Neural progenitor cell (in vitro differentiated cells): ENCODE measurements at regions not wholly inside any gene's neighbourhood (a gene's known extent, or its start where the extent isn't known, plus 50 kb on each side); places are given as distances from the start of the nearest gene placed in this dataset.

Source experiments
- DNase-seq: peaks from one replicate; pipeline ENCODE4 v3.0.0-alpha.2; 2016; ENCODE audit warnings: low spot score
- H2AFZ ChIP-seq: fragments of 200-600 bp; sonication (generic); replicated peaks from 2 replicates; pipeline ENCODE4 v1.6.1; 2016; ENCODE audit warnings: antibody characterized with exemption
- H3F3A ChIP-seq: fragments of 200-600 bp; sonication (generic); 2 replicates; pipeline ENCODE4 v1.6.1; 2016; ENCODE audit warnings: antibody characterized with exemption, low read depth
- H3K27ac ChIP-seq: fragments of 200-600 bp; sonication (generic); 2 replicates; pipeline ENCODE4 v1.5.1; 2016; ENCODE audit warnings: mild to moderate bottlenecking
- H3K27me3 ChIP-seq: fragments of 200-600 bp; sonication (generic); 2 replicates; pipeline ENCODE4 v1.6.1; 2016; ENCODE audit warnings: mild to moderate bottlenecking, moderate library complexity
- H3K36me3 ChIP-seq: fragments of 200-600 bp; sonication (generic); 2 replicates; pipeline ENCODE4 v1.5.1; 2016
- H3K4me1 ChIP-seq: fragments of 200-600 bp; sonication (generic); 2 replicates; pipeline ENCODE4 v1.6.1; 2016; ENCODE audit warnings: mixed run types
- H3K4me2 ChIP-seq: fragments of 200-600 bp; sonication (generic); 2 replicates; pipeline ENCODE4 v1.6.1; 2016
- H3K4me3 ChIP-seq: fragments of 200-600 bp; sonication (generic); 2 replicates; pipeline ENCODE4 v1.5.1; 2016
- H3K79me2 ChIP-seq: fragments of 200-600 bp; sonication (generic); 2 replicates; pipeline ENCODE4 v1.6.1; 2016; ENCODE audit warnings: low read depth
- H3K9ac ChIP-seq: fragments of 200-600 bp; sonication (generic); 2 replicates; pipeline ENCODE4 v1.6.1; 2016
- H3K9me3 ChIP-seq: fragments of 200-600 bp; sonication (generic); 2 replicates; pipeline ENCODE4 v1.5.1; 2016; ENCODE audit warnings: low read depth
- H4K20me1 ChIP-seq: fragments of 200-600 bp; sonication (generic); 2 replicates; pipeline ENCODE4 v1.6.1; 2016; ENCODE audit warnings: low read depth
- H3K27ac Mint-ChIP-seq: 3 replicates; pipeline ENCODE4 v1.8.0; 2021; ENCODE audit warnings: mixed read lengths
- H3K27me3 Mint-ChIP-seq: 2 replicates; pipeline ENCODE4 v1.8.0; 2022; ENCODE audit warnings: low read depth, mild to moderate bottlenecking, inconsistent platforms, moderate library complexity, mixed read lengths; ENCODE audit not compliant: insufficient read depth
- H3K36me3 Mint-ChIP-seq: 3 replicates; pipeline ENCODE4 v1.8.0; 2021; ENCODE audit warnings: mixed read lengths
- H3K4me1 Mint-ChIP-seq: 3 replicates; pipeline ENCODE4 v1.8.0; 2021; ENCODE audit warnings: mixed read lengths
- H3K4me3 Mint-ChIP-seq: 3 replicates; pipeline ENCODE4 v1.8.0; 2021; ENCODE audit warnings: mild to moderate bottlenecking, moderate library complexity, mixed read lengths
- H3K9me3 Mint-ChIP-seq: 3 replicates; pipeline ENCODE4 v1.8.0; 2020; ENCODE audit warnings: mixed read lengths
- CTCF ChIP-seq: fragments of 200-600 bp; sonication (generic); IDR thresholded peaks from 2 replicates; pipeline ENCODE4 v1.5.1; 2017; ENCODE audit warnings: antibody characterized with exemption, mild to moderate bottlenecking
- EZH2 ChIP-seq: fragments of 200-600 bp; sonication (generic); IDR thresholded peaks from 2 replicates; pipeline ENCODE4 v1.6.1; 2017; ENCODE audit warnings: antibody characterized with exemption, mild to moderate bottlenecking, moderate library complexity
- EZH2phosphoT487 ChIP-seq: fragments of 200-600 bp; sonication (generic); IDR thresholded peaks from 2 replicates; pipeline ENCODE4 v1.6.1; 2017; ENCODE audit warnings: antibody characterized with exemption

GRCh38 chr2:186429104-186429503 is 57.0 kb upstream of the ZC3H15 start:
- H3K4me3 ChIP-seq: no peak overlapping the region
- Mint-ChIP-seq H3K36me3 (no peaks in the 10 kb centered on the region), H3K9me3 (no peaks in the 10 kb centered on the region), H3K4me1 (no peaks in the 10 kb centered on the region), H3K4me3 (no peak overlapping the region), H3K27ac (no peak overlapping the region), H3K27me3 (no peaks in the 10 kb centered on the region)
- no peaks in the 10 kb centered on the region for H3K79me2 ChIP-seq
- no peaks in the 10 kb centered on the region for H3F3A ChIP-seq
- no peaks in the 10 kb centered on the region for H3K9me3 ChIP-seq
- DNase-seq: no peak
- H3K9ac ChIP-seq: no peak overlapping the region
- no peaks in the 10 kb centered on the region for H3K36me3 ChIP-seq
- no peaks in the 10 kb centered on the region for H3K27me3 ChIP-seq
- H3K4me1 ChIP-seq: no peaks in the 10 kb centered on the region
- no peak overlapping the region for H3K27ac ChIP-seq
- H2AFZ ChIP-seq: no peak overlapping the region
- TF ChIP-seq EZH2phosphoT487: no peak
- TF ChIP-seq CTCF: no peak
- no peak for TF ChIP-seq EZH2
- no peaks in the 10 kb centered on the region for H4K20me1 ChIP-seq
- no peak overlapping the region for H3K4me2 ChIP-seq

GRCh38 chr2:186431306-186431705 is 54.8 kb upstream of the ZC3H15 start:
- Mint-ChIP-seq H3K27me3 (no peaks in the 10 kb centered on the region), H3K9me3 (peaks cover 4% of the 10 kb centered on the region), H3K4me1 (no peaks in the 10 kb centered on the region), H3K4me3 (no peak overlapping the region), H3K36me3 (peaks cover 2% of the 10 kb centered on the region), H3K27ac (no peak overlapping the region)
- Histone ChIP-seq H3K9me3 (no peaks in the 10 kb centered on the region), H3K27ac (no peak overlapping the region), H3K27me3 (no peaks in the 10 kb centered on the region), H2AFZ (no peak overlapping the region), H3K79me2 (no peaks in the 10 kb centered on the region), H3K36me3 (no peaks in the 10 kb centered on the region), H3K9ac (no peak overlapping the region), H3F3A (no peaks in the 10 kb centered on the region), H3K4me3 (no peak overlapping the region), H3K4me2 (no peak overlapping the region), H3K4me1 (no peaks in the 10 kb centered on the region), H4K20me1 (no peaks in the 10 kb centered on the region)
- no peak for DNase-seq
- TF ChIP-seq CTCF (no peak), EZH2phosphoT487 (no peak), EZH2 (no peak)

- H3K36me3 Mint-ChIP-seq: peaks cover 2% of the 10 kb centered on the region
- no peak overlapping the region for H3K4me3 Mint-ChIP-seq
- no peaks in the 10 kb centered on the region for H3K27me3 ChIP-seq
- TF ChIP-seq CTCF (no peak), EZH2phosphoT487 (no peak), EZH2 (no peak)
- H3K4me1 ChIP-seq: no peaks in the 10 kb centered on the region
- no peaks in the 10 kb centered on the region for H3K27me3 Mint-ChIP-seq
- H3K27ac ChIP-seq: no peak overlapping the region
- no peaks in the 10 kb centered on the region for H3K9me3 ChIP-seq
- no peak overlapping the region for H3K4me2 ChIP-seq
- no peaks in the 10 kb centered on the region for H3K4me1 Mint-ChIP-seq
- no peak overlapping the region for H3K9ac ChIP-seq
- no peaks in the 10 kb centered on the region for H3K36me3 ChIP-seq
- DNase-seq: no peak
- H2AFZ ChIP-seq: no peak overlapping the region
- no peaks in the 10 kb centered on the region for H3K79me2 ChIP-seq
- no peaks in the 10 kb centered on the region for H3F3A ChIP-seq
- no peaks in the 10 kb centered on the region for H4K20me1 ChIP-seq
- H3K27ac Mint-ChIP-seq: no peak overlapping the region
- H3K4me3 ChIP-seq: no peak overlapping the region
- H3K9me3 Mint-ChIP-seq: peaks cover 11% of the 10 kb centered on the region
Measured at GRCh38 chr2:186433040-186433439, 53.0 kb upstream of the ZC3H15 start.
